ENCODE measurements at regions not wholly inside any gene's neighbourhood (a gene's known extent, or its start where the extent isn't known, plus 50 kb on each side); places are given as distances from the start of the nearest gene placed in this dataset.
A peak's percentile ranks its signal among the peaks of the same experiment; 100 is the strongest.
"Not testable (repeated sequence)": the region's sequence is repeated elsewhere in the genome, so short reads cannot be mapped to it uniquely, and the experiment has no call there.

DNA sequence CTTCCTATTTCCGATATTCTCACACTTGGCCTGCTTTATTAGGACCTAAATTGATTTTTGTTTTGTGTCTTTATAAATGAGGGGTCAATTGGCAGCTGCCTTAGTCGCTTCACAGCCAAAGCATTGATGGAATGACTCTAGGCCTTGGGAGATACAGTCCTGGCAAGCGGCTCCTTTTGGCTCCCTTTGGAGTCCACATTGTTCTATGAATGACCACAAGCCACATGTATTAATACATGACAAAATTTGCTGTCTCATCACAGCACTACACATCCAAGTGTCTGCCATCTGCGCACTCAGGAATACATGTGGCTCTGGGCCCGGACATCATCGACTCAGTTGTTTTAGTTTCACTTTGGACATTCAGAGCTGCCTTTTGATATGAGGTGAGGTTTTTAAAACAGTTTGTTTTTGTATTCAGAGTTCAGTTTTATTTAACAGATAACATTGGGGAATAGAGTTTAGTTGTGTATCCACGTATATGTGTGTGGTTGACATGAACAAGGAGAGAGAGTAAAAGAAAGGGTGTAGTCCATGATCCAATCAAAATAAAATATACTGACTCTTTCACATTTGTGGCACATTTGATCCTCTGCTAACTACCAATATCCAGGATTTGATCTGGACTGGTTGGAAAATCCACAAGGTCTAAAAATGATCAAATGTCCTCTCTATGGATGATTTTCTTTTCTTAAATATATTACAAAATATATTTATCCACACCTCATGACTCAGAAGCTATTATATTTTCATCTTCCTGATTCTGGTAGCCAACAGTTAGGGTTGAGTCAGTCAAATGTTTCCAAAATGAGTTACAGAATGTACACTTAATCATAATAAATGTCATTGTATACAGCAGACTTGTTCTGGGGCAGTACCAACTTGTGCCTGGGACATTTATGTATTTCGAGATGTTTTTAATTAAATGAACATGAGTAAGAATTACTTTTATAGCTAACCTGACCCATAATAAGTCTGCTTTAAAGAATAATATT lies 114.0 kb upstream of the MTAP start:
- DNase-seq (ENCODE audit: low read depth), result peak; percentile 96

DNA sequence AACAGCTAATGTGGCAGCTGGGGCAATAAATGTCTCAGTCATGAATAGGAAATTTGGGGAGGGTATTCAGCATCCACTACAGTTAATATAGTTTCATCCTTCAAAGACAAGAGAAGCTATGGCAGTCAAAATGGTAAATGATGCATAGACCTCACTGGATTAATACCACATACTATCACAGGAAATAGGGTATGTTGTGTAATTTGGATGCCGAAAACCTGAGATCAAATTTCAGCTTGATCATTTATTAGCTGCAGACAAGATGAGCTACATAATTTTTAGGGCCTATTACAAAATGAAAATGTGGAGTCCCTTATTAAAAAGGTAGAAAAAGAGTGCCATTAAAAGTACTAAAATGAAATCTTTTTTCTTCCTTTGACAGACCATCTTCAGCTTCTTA lies 112.6 kb upstream of the MTAP start:
- no peak for DNase-seq (ENCODE audit: low read depth)

DNA sequence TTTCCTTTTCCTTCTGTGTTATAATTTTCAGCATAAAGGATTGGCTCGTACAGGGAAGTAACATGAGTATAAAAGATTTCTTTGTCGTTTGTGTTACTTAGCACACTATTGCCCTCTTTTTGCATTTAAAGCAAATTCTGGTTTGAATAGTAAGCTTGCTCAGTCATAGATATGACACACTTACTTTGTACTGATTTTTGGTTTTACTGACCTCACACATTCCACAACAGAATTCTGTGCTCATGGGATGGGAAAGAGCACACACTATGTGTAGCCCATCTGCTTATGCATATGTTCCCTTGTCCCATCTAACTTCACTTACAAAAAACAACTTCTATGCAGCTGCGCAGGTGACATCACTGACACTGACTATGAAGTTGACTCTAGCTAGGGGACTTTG lies 111.9 kb upstream of the MTAP start:
- DNase-seq (ENCODE audit: low read depth), result no peak

DNA sequence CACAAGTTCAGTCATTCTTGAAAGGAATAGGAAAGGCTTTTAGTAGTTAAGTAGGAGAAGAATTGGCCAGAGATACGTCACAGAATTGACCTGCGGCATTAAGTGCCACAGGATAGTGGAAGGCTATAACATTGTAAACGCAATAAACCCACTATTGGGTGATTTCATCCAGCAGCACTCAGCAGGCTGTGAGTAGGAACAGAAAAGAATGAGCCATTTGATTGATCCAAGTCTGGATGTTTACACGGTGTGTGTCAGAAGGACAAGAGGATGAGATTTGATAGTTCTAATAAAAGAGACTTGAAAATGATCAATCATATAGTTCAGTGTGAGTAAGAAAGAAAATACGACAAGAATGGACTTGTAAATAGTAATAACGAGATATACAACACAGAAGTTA lies 110.0 kb upstream of the MTAP start:
- DNase-seq (ENCODE audit: low read depth), result no peak

DNA sequence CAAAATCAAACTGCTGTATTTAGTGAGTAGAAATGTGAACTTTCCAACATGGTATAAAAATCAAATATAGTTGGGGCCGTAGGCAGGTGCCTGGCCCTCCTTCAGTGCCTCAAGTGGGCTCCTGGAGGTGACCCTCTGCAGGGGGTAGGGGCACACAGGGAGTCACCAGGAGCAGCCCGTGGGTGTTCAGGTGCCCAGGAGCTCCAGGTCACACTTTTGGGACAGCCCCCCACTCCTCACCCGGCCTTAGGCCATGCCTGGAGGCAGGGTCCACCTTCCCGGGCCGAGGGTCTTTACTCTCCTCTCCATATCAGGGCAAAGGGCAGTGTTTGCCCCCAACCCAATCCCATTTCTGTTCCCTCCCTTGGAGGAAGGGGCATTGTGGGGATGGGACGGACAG lies 108.0 kb upstream of the MTAP start:
- no peak for DNase-seq (ENCODE audit: low read depth)

DNA sequence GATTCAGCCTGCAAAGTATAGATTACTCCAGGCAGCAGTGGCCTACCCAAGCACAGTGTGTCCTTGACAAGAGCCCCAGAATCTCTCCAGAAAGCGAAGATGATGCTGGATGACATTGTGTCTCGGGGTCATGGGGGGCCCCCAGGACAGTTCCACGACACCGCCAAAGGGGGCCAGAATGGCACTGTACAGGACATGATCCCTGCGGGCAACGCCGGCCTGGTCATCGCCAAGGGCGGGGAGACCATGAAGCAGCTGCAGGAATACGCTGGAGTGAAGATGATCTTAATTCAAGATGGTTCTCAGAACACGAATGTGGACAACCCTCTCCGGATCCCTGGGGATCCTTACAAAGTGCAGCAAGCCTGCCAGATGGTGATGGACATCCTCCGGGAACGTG lies 107.0 kb upstream of the MTAP start:
- DNase-seq (ENCODE audit: low read depth), result no peak

DNA sequence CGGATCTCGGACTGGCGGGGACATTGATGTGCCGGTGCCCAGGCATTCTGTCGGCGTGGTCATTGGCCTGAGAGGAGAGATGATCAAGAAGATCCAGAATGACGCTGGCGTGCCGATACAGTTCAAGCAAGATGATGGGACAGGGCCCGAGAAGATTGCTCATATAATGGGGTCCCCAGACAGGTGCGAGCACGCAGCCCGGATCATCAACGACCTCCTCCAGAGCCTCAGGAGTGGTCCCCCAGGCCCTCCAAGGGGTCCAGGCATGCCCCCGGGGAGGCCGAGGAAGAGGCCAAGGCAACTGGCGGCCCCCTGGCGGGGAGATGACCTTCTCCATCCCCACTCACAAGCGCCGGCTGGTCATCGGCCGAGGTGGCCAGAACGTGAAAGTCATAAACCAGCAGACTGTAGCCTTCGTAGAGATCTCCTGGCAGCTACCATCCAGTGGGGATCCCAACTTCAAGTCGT lies 106.5 kb upstream of the MTAP start:
- DNase-seq (ENCODE audit: low read depth), result no peak

DNA sequence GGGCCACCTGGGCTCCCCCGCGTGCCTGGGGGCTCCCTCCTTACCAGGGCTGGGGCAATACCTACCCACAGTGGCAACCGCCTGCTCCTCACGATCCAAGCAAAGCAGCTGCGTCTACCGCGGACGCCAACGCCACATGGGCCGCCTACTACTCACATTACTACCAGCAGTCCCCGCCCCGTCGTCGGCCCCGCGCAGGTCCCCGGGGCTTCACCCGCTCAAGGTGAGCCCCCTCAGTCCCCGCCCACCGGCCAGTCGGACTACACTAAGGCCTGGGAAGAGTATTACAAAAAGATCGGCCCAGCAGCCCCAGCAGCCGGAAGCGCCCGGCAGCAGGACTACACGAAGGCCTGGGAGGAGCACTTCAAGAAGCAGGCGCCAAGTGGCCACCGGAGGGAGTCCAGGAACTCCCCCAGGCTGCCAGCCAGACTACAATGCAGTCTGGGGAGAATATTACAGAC lies 106.0 kb upstream of the MTAP start:
- DNase-seq (ENCODE audit: low read depth), result no peak

DNA sequence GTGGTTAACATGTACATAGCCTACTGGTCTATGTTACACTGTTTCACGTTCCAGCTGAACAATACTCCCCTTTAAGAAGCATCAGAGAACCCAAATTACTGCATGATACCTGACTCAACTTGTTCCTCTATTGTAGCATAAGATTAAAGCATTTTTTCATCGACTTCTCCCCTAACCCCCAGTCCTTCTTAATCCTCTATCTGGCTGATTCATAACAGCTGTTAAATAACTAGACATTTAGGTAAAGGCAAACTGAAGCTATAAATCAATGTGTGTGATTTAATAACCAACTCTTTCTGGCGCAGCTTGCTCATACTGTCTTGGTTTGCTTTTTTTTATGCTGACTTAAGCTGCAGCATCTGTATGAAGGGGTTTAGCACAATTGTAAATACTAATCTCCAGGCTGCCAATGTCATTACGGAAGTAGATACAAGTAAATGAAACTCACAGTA lies 94.2 kb upstream of the MTAP start:
- DNase-seq (ENCODE audit: low read depth), result peak; percentile 37

DNA sequence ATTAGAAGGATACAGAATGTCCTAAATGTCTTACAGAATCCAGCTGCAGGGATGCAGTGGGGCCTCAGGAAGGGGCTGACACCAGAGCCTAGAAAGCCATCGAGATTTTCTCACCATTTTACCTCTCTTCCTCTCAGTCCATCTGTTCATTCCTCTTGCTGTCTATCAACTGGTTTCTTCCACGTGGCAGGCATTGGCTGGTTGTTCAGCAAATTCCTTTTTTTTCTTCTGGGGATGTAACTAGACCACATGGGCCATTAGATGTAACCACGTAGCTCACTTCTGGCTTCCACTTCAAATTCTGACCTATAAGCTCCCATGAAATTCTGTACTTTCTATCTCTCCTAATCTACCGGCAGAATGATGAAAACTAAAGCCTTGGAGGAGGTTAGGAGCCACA lies 93.6 kb upstream of the MTAP start:
- DNase-seq (ENCODE audit: low read depth), result peak; percentile 71

DNA sequence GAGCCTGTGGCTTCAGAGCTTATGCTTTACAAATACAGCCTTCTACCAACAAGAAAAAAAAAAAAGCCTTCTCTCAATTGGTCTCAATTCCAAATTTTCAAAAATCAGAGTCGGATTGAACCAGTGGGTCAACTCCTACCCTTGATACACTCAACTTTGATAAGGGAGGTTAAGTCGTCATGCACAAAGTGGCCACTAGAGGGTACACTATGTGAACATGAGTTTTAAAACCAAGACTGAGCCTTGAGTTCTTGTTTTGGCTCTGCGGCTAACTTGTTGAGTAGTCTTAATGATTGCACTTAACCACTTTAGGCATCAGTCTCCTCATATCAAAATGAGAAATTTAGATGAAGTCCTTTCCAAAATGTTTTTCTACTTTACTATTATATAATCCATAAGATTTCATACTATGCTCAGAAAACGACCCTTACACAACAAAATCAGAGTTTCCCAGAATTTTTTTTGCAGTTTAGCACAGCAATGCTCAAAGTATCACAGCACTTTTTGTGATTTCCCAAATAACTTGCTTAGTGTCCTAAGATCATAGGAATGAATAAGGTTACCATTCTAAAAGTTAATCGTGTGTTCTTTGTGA lies 92.9 kb upstream of the MTAP start:
- DNase-seq (ENCODE audit: low read depth), result peak; percentile 69

DNA sequence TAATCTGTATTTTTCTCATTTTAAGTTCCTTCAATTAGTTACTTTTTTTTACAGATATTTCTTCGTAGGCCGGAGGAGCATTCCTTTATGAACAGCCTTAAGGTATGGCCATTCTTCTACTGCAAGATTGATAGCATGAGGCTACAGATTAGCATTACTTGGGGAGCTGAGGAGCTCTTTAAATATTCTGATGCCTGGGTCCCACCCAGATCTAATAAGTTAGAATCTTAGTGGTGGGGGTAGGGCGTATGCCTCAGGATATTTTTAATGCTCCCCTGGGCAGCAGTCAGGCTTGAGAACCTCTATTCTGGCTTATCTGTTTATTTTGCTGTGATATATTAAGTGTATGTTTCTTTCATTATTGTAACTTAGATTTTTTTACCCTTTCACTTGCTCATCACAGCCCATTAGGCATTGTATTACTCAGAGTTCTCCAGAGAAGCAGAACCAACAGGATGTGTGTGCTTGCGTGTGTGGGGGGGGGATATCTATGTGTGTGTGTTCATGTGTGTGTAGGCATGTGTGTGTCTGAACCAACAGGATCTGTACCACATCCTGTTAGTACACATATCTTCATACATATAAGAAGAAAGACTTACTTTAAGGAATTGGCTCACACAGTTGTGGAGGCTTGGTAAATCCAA lies 91.8 kb upstream of the MTAP start:
- no peak for DNase-seq (ENCODE audit: low read depth)

DNA sequence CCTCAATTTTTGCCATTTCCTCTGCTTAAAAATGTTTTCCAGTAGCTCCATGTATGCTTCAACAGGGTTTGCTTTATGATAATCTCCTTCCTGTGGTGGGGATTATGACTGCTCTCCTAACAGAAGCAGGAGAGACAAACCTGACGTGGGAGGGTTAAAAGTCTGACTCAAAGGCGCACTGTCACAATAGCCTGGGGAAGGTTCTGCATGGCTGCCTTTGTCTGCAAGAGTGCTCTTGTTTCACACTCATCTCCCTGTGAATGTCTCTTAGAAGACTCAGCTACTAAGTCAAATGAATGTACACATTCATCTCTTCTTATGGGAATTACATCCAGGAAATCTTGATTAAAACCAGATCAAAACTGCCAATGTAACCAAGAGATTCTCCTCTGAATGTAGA lies 90.9 kb upstream of the MTAP start:
- no peak for DNase-seq (ENCODE audit: low read depth)

DNA sequence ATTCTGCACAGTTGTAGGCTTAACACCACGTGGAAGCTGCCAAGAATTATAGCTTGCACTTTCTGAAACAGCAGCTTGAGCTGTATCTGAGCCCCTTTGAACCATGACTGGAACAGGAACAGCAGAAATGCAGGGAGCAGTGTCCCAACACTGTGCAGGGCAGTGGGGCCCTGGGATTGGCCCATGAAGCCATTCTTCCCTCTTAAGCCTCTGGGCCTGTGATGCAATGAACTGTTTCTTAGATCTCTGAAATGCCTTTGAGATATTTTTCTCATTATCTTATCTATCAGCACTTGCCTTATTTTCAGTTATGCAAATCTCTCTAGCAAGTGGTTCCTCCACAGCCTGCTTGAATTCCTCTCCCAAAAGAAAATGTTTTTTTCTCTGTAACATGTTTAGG lies 87.0 kb upstream of the MTAP start:
- no peak for DNase-seq (ENCODE audit: low read depth)

DNA sequence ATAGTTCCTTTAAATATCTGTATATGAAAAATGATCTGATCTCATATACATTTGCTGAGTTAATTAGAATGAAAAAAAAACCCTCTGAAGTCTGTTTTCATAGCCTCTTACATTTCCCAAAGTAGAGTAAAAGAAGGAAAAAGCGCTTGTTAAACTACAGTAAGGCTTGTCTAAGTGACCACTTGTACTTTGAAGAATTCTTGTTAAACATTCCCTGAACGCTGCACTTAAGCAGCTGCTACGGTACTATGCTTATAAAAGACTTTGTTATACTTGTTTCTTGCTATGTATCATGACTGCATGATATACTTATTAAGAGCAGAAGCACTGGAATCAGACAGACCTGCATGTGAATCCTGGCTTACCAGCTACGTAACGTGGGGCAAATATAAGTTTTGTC lies 81.7 kb upstream of the MTAP start:
- no peak for DNase-seq (ENCODE audit: low read depth)

DNA sequence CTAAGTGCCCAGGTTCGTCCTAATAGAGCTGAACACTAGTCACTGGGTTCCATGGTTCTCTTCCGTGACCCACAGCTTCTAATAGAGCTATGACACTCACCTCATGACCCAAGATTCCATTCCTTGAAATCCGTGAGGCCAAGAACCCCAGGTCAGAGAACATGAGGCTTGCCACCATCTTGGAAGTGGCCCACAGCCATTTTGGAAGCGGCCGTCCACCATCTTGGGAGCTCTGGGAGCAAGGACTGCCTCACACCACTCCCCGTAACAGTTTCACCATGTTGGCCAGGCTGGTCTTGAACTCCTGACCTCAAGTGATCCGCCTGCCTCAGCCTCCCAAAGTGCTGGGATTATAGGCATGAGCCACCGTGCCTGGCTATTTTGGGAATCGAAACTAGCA lies 75.0 kb upstream of the MTAP start:
- not testable (repeated sequence) for DNase-seq (ENCODE audit: low read depth)

DNA sequence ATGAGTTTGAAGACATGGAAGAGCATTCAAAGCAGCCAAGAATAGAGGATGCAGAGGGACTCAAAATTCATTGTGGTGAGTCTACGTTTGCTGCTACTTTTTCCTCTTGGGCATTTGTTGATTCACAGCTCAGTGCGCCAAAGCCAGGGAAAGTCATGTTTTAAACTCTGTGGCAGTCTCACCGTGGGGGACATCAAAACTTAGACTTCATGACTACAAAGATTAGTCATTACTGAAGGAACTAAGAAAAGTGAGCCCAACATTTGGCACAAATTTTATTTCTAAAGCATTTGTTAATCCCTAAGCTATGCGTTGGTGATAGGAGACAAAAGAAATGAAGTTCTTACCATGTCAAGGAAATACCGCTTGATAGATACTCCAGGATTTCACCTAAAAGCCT lies 73.7 kb upstream of the MTAP start:
- peak; percentile 17 for DNase-seq (ENCODE audit: low read depth)

DNA sequence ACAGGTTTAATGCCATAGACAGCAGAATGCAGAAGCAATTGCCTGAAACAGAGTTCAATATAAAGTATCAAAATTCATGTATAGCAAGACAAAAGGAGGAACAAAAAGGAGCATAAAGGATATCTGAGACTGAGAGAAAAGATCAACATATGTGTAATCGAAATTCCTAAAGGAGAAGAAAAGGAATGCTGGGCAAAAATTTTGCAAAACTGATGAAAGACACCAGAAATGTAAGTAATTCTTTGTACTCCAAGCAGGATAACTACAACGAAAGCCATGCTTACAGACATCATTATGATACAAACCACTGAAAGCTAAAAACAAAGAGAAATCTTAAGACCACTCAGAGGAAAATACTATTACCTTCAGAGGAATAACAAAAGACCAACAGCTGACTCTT lies 72.8 kb upstream of the MTAP start:
- DNase-seq (ENCODE audit: low read depth), result no peak

DNA sequence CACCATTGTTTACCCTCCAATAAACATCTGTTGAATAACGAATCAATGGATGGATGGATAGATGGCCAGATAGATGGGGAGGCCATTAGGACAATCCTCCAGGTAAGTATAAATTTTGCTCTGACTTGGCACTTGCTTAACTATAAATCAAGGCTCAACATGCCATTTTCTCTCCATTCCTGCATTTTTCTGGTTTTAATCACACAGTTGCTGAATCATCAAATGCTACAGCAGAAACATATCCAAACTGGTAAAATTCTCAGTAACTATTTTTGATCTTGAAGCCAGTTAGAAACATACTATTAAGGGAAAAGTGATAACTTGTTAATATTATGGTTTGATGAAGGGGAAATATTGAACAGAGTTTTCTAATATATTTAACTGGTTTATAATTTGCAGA lies 71.5 kb upstream of the MTAP start:
- DNase-seq (ENCODE audit: low read depth), result no peak

DNA sequence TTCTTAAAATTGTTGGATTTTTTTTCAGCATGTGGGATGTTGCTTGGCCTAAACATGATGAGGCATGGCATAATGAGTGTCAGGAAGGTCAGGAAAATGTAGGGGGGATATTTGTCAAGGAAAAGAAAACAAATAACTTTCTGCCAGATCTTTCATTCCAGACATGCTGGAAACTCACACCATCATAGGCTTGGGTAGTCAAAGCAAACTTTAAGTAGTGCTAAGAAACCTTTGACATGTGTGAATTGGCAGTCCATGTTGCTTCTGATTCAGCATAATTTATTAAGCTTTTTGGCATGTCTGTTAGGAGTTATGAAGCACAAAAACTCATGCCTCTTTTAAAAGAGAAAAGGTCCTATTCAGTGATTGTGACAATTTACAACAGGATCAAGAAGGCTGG lies 61.3 kb upstream of the MTAP start:
- no peak for DNase-seq (ENCODE audit: low read depth)

DNA sequence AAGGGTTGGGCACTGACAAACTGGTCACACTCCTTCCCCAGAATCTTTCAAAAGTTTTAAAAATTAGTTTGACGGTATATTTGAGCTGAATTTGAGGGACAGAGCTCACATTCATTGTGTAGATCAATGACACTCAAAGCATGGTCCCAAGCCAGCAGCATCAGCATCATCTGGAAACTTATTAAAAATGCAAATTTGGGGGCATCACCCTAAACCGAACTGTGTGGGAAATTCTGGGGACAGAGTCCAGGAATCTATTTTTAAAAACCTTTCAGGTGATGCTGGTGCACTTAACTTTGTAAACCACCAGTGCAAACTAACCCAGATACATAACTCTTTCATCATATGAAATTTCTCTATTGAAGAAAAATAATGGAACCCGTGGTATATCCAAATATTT lies 58.1 kb upstream of the MTAP start:
- no peak for DNase-seq (ENCODE audit: low read depth)

DNA sequence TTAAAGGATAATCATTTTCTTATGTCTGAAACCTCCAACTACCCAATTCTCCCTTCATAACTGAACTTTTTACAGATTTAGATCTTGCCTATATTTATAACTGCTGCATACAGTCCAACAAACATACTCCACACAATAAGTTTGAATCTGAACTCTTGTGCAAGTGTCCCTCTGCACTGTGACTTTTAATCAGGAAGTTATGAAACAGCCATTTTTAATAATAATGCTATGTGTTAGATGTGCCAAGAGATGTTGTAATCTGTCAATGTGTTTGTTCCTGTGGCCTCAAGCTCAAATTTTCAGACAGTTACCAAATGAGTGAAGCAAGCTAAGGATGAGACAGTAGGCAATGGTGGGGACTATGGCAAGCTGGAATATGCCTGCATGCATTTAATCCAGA lies 57.6 kb upstream of the MTAP start:
- no peak for DNase-seq (ENCODE audit: low read depth)
